Calu3 (cell line): ENCODE measurements at regions not wholly inside any gene's neighbourhood (a gene's known extent, or its start where the extent isn't known, plus 50 kb on each side); places are given as distances from the start of the nearest gene placed in this dataset.

Source experiments
- BruUV-seq: library from RNA; stranded (reverse); fragments of 400-500 nt; replicated peaks from 2 replicates; lab custom pipeline; 2021; lab: Mats Ljungman, UMichigan
- CTCF ChIA-PET: fragments of 300-600 bp; sonication (Branson Sonifier 250); formaldehyde crosslinking; loops from one replicate; lab custom pipeline; 2022; ENCODE audit warnings: antibody characterized with exemption; lab: Charles Lee
- DNase-seq: peaks from one replicate; pipeline ENCODE4 v3.0.0; 2022
- H3K27ac Mint-ChIP-seq: one replicate; pipeline ENCODE4 v1.8.0; 2022; ENCODE audit warnings: mixed read lengths; ENCODE audit not compliant: unreplicated experiment
- H3K27me3 Mint-ChIP-seq: one replicate; pipeline ENCODE4 v1.8.0; 2022; ENCODE audit warnings: mixed read lengths; ENCODE audit not compliant: unreplicated experiment
- H3K36me3 Mint-ChIP-seq: one replicate; pipeline ENCODE4 v1.8.0; 2022; ENCODE audit warnings: mild to moderate bottlenecking, moderate library complexity, mixed read lengths; ENCODE audit not compliant: insufficient read depth, unreplicated experiment
- H3K4me1 Mint-ChIP-seq: one replicate; pipeline ENCODE4 v1.8.0; 2022; ENCODE audit warnings: mild to moderate bottlenecking, low read depth, mixed read lengths; ENCODE audit not compliant: unreplicated experiment
- H3K4me3 Mint-ChIP-seq: one replicate; pipeline ENCODE4 v1.8.0; 2022; ENCODE audit warnings: mild to moderate bottlenecking, low read depth, moderate library complexity, mixed read lengths; ENCODE audit not compliant: unreplicated experiment
- H3K9me3 Mint-ChIP-seq: one replicate; pipeline ENCODE4 v1.8.0; 2022; ENCODE audit warnings: low read depth, mixed read lengths; ENCODE audit not compliant: unreplicated experiment
- CTCF ChIP-seq: fragments of 200-600 bp; IDR thresholded peaks from one replicate; pipeline ENCODE4 v1.8.0; 2022; ENCODE audit warnings: antibody characterized with exemption; ENCODE audit not compliant: unreplicated experiment
- intact Hi-C: fragments of 100-400 bp; cut with micrococcal nuclease; formaldehyde crosslinking; loops from one replicate; pipeline ENCODE4 v1.10.0; 2022; ENCODE audit not compliant: unreplicated experiment

- Mint-ChIP-seq H3K4me1 (no peaks in the 10 kb centered on the region), H3K27me3 (peaks cover 97% of the 10 kb centered on the region), H3K36me3 (no peaks in the 10 kb centered on the region), H3K27ac (no peak overlapping the region), H3K4me3 (no peak overlapping the region), H3K9me3 (no peaks in the 10 kb centered on the region)
- no peak for TF ChIP-seq CTCF
- DNase-seq = no peak
- no TSS peak for BruUV-seq
- CTCF ChIA-PET = no interaction called here
- intact Hi-C loops = no loop called here
Measured at GRCh38 chr9:89850153-89850552, 245.3 kb downstream of the GADD45G start.

DNA sequence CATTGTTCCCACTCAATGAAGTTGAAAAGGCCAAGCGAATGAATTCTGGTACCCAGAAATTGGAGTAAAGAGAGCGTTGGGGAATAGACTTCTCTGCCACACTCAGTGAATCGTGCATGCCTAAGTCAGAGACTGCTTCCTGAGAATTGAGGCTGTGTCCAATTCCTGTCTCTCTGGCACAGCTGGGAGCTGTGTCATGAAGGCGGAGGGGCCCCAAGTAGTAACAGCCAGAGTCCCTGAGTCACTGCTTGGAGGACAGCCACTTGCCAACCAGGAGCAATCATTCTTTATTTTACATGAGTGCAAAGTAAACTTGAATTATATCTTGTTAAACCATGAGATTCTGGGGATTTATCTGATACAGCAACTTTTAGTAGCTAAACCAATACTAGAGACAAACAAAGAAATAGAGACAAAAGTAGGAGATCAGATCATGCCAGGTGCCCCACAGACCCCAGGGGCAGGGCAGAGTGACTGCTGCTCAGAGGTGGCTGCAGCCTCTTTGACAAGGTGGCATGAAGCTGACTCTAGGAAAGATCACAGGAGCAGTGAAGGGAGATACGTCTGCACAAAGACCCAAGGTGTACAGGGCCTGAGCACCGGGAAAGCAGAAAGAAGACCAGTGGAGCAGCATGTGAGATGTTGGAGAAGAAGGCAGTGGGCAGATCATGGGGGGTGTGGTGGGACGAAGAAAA, 246.0 kb downstream of the GADD45G start:
- no TSS peak for BruUV-seq
- H3K9me3 Mint-ChIP-seq = no peaks in the 10 kb centered on the region
- no peak for DNase-seq
- no peaks in the 10 kb centered on the region for H3K36me3 Mint-ChIP-seq
- H3K4me3 Mint-ChIP-seq = no peak overlapping the region
- H3K27me3 Mint-ChIP-seq = peaks cover 97% of the 10 kb centered on the region
- no peak overlapping the region for H3K27ac Mint-ChIP-seq
- TF ChIP-seq CTCF = no peak
- intact Hi-C loops = no loop called here
- H3K4me1 Mint-ChIP-seq = no peaks in the 10 kb centered on the region
- CTCF ChIA-PET = no interaction called here

GRCh38 chr9:89853161-89853560, 248.3 kb downstream of the GADD45G start:
- TF ChIP-seq CTCF = no peak
- Mint-ChIP-seq H3K4me1 (no peaks in the 10 kb centered on the region), H3K36me3 (no peaks in the 10 kb centered on the region), H3K27me3 (peaks cover 100% of the 10 kb centered on the region), H3K4me3 (no peak overlapping the region), H3K27ac (no peak overlapping the region), H3K9me3 (no peaks in the 10 kb centered on the region)
- CTCF ChIA-PET = no interaction called here
- intact Hi-C loops = no loop called here
- no TSS peak for BruUV-seq
- DNase-seq = no peak

DNA sequence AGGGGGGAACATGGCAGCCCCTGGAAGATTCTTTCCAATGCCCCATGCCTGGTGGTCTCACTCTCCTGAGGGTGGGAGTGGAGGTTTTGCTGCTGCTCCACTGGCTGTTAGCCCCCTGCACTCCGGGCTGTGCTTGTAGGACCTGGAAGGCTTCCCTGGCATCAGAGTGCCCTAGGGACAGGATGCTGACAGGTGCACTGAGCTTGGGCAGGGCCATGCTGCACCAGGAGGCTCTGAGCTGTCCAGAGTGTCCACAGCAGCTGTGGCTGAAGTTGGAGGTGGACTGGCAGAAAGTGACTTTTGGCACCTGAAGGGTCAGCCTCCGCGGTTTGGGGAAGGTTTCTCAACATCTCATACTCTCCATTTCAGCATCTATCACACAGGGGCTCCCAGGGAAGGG, 249.1 kb downstream of the GADD45G start:
- Mint-ChIP-seq H3K27me3 (peaks cover 100% of the 10 kb centered on the region), H3K36me3 (no peaks in the 10 kb centered on the region), H3K27ac (no peak overlapping the region), H3K4me3 (no peak overlapping the region), H3K4me1 (no peaks in the 10 kb centered on the region), H3K9me3 (no peaks in the 10 kb centered on the region)
- no TSS peak for BruUV-seq
- DNase-seq = no peak
- intact Hi-C loops = no loop called here
- no peak for TF ChIP-seq CTCF
- CTCF ChIA-PET = no interaction called here
